ENCODE measurements at regions not wholly inside any gene's neighbourhood (a gene's known extent, or its start where the extent isn't known, plus 50 kb on each side); places are given as distances from the start of the nearest gene placed in this dataset.

DNA sequence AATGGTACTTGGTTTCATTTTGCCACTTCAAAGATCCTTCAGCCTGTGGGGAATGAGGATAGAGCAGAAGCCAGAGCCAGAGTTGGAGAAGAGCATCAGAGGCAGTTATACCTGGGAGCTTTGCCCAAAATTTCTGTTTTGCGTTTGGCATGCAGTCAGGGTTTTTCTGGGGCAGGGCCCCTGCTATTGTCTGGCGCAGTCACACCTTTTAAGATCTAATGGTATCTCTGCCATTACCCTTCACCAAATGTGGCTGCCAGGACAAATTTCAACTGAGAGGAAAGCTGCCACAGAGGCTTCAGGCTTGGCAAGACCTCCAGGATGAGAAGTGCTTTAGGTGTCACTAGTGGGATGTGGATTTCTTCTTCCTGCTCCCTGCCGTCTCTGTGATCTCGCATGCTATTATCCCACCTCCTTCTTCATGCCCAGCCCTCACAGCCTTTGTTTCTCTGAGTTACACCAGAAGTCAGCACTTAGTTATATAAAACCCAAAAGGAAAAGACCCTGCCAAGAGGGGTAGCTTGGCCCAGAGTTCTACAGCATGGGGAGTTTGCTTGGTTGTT lies 357.0 kb downstream of the TLE4 start:
- CTCF ChIA-PET, result no interaction called here
- Histone ChIP-seq H3K36me3 (ENCODE audit: control insufficient read depth in 2 of 2, insufficient read depth in 2 of 2, low read length in 1 of 2) (no peaks in the 10 kb centered on the region), H3K4me3 (no peak overlapping the region), H3K9ac (ENCODE audit: control insufficient read depth, insufficient read depth, low read length) (no peak overlapping the region), H2AFZ (ENCODE audit: control insufficient read depth, low read depth, low read length) (no peak overlapping the region), H4K20me1 (ENCODE audit: control insufficient read depth, insufficient read depth) (no peaks in the 10 kb centered on the region), H3K4me1 (ENCODE audit: control insufficient read depth, insufficient read depth, low read length) (no peaks in the 10 kb centered on the region), H3K27me3 (replicated peaks in 1 of 2; ENCODE audit: control insufficient read depth in 2 of 2, insufficient read depth in 2 of 2, low read length in 1 of 2) (no peaks in the 10 kb centered on the region), H3K27ac (ENCODE audit: control insufficient read depth, insufficient read depth) (no peak overlapping the region), H3K9me3 (replicated peaks; ENCODE audit: control insufficient read depth, insufficient read depth, low read length) (no peaks in the 10 kb centered on the region), H3K79me2 (ENCODE audit: control insufficient read depth, insufficient read depth, low read length) (no peaks in the 10 kb centered on the region), H3K4me2 (ENCODE audit: control insufficient read depth, insufficient read depth) (no peak overlapping the region)
- no peak for TF ChIP-seq NFYA (IDR thresholded peaks at IDR 0.05; ENCODE audit: borderline replicate concordance, low read depth, low read length)
- TF ChIP-seq ZNF274 (IDR thresholded peaks at IDR 0.05; ENCODE audit: insufficient read depth, insufficient read length), result no peak
- TF ChIP-seq ATF7 (IDR thresholded peaks at IDR 0.05; ENCODE audit: low read depth), result no peak
- TF ChIP-seq, protein P1, sequence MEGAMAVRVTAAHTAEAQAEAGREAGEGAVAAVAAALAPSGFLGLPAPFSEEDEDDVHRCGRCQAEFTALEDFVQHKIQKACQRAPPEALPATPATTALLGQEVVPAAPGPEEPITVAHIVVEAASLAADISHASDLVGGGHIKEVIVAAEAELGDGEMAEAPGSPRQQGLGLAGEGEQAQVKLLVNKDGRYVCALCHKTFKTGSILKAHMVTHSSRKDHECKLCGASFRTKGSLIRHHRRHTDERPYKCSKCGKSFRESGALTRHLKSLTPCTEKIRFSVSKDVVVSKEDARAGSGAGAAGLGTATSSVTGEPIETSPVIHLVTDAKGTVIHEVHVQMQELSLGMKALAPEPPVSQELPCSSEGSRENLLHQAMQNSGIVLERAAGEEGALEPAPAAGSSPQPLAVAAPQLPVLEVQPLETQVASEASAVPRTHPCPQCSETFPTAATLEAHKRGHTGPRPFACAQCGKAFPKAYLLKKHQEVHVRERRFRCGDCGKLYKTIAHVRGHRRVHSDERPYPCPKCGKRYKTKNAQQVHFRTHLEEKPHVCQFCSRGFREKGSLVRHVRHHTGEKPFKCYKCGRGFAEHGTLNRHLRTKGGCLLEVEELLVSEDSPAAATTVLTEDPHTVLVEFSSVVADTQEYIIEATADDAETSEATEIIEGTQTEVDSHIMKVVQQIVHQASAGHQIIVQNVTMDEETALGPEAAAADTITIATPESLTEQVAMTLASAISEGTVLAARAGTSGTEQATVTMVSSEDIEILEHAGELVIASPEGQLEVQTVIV (IDR thresholded peaks at IDR 0.05; ENCODE audit: borderline replicate concordance, partially characterized antibody), result no peak
- TF ChIP-seq RELA (IDR thresholded peaks at IDR 0.05; ENCODE audit: borderline replicate concordance, partially characterized antibody), result no peak
- TF ChIP-seq, protein P2, sequence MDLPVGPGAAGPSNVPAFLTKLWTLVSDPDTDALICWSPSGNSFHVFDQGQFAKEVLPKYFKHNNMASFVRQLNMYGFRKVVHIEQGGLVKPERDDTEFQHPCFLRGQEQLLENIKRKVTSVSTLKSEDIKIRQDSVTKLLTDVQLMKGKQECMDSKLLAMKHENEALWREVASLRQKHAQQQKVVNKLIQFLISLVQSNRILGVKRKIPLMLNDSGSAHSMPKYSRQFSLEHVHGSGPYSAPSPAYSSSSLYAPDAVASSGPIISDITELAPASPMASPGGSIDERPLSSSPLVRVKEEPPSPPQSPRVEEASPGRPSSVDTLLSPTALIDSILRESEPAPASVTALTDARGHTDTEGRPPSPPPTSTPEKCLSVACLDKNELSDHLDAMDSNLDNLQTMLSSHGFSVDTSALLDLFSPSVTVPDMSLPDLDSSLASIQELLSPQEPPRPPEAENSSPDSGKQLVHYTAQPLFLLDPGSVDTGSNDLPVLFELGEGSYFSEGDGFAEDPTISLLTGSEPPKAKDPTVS (IDR thresholded peaks at IDR 0.05; ENCODE audit: low read depth, low read length), result no peak
- TF ChIP-seq MTA3 (IDR thresholded peaks at IDR 0.05; ENCODE audit: borderline replicate concordance, low read length), result no peak
- no peak for TF ChIP-seq SREBF2 (IDR thresholded peaks at IDR 0.05; ENCODE audit: low read length)
- TF ChIP-seq NFXL1 (IDR thresholded peaks at IDR 0.05; ENCODE audit: borderline replicate concordance), result no peak
- TF ChIP-seq SP1 (IDR thresholded peaks at IDR 0.05; ENCODE audit: low read depth, low read length), result no peak
- TF ChIP-seq CEBPB (IDR thresholded peaks at IDR 0.05; ENCODE audit: borderline replicate concordance in 1 of 2, low read depth in 2 of 2, low read length in 2 of 2), result no peak
- TF ChIP-seq PAX8 (IDR thresholded peaks at IDR 0.05), result no peak
- TF ChIP-seq, protein P3, sequence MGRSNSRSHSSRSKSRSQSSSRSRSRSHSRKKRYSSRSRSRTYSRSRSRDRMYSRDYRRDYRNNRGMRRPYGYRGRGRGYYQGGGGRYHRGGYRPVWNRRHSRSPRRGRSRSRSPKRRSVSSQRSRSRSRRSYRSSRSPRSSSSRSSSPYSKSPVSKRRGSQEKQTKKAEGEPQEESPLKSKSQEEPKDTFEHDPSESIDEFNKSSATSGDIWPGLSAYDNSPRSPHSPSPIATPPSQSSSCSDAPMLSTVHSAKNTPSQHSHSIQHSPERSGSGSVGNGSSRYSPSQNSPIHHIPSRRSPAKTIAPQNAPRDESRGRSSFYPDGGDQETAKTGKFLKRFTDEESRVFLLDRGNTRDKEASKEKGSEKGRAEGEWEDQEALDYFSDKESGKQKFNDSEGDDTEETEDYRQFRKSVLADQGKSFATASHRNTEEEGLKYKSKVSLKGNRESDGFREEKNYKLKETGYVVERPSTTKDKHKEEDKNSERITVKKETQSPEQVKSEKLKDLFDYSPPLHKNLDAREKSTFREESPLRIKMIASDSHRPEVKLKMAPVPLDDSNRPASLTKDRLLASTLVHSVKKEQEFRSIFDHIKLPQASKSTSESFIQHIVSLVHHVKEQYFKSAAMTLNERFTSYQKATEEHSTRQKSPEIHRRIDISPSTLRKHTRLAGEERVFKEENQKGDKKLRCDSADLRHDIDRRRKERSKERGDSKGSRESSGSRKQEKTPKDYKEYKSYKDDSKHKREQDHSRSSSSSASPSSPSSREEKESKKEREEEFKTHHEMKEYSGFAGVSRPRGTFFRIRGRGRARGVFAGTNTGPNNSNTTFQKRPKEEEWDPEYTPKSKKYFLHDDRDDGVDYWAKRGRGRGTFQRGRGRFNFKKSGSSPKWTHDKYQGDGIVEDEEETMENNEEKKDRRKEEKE (IDR thresholded peaks at IDR 0.05), result no peak
- no peak for TF ChIP-seq CREB1 (IDR thresholded peaks at IDR 0.05; ENCODE audit: low read depth)
- RAD21 ChIA-PET (ENCODE audit: unreplicated experiment), result no interaction called here
- ATAC-seq, result no peak
- in situ Hi-C loops (cut with MboI), result no loop called here
- intact Hi-C loops (cut with micrococcal nuclease; ENCODE audit: unreplicated experiment), result no loop called here
- DNase-seq (ENCODE audit: low read depth, low spot score), result no peak
- 60% methylated on average over 4 of the region's 4 CpGs for WGBS (ENCODE audit: insufficient coverage, insufficient replicate concordance, low lambda C conversion rate, missing lambda C conversion rate)
- FAIRE-seq, result no peak
- no TSS peak for BruUV-seq (replicated peaks)
- SMC1A ChIA-PET (ENCODE audit: uncharacterized antibody, unreplicated experiment), result interaction anchor here (1.3 kb wide), 1 partner anchor 111 kb away, joined by 5 read pairs; no protein-coding TSS in a partner anchor
- POLR2A ChIA-PET, result interaction anchor here (0.8 kb wide), 1 partner anchor 673 kb away, joined by 3 read pairs; no protein-coding TSS in a partner anchor

Measured in GM12878 (cell line).